ENCODE measurements at regions not wholly inside any gene's neighbourhood (a gene's known extent, or its start where the extent isn't known, plus 50 kb on each side); places are given as distances from the start of the nearest gene placed in this dataset.

- no peak for DNase-seq
Observed at GRCh38 chr7:115883629-115884028, 146.9 kb downstream of the TFEC start.

GRCh38 chr7:115881476-115881875, 149.1 kb downstream of the TFEC start:
- no peak for DNase-seq

- DNase-seq = no peak
Observed at GRCh38 chr7:115879171-115879570, 151.4 kb downstream of the TFEC start.

- no peak for DNase-seq
Observed at GRCh38 chr7:115869801-115870200, 160.8 kb downstream of the TFEC start.

- no peak for DNase-seq
Observed at GRCh38 chr7:115869190-115869589, 161.4 kb downstream of the TFEC start.

GRCh38 chr7:115868369-115868768, 162.2 kb downstream of the TFEC start:
- DNase-seq = no peak

- no peak for DNase-seq
Observed at GRCh38 chr7:115864082-115864481, 166.5 kb downstream of the TFEC start.

- DNase-seq = peak; percentile 53
Observed at GRCh38 chr7:115851291-115851690, 179.3 kb downstream of the TFEC start.

- DNase-seq = no peak
Observed at GRCh38 chr7:115850774-115851173, 179.8 kb downstream of the TFEC start.

GRCh38 chr7:115844857-115845256, 185.7 kb downstream of the TFEC start:
- no peak for DNase-seq

- no peak for DNase-seq
Observed at GRCh38 chr7:115840702-115841101, 189.9 kb downstream of the TFEC start.

- DNase-seq = no peak
Observed at GRCh38 chr7:115838829-115839228, 191.7 kb downstream of the TFEC start.

GRCh38 chr7:115831371-115831770, 199.2 kb downstream of the TFEC start:
- DNase-seq = no peak

- no peak for DNase-seq
Observed at GRCh38 chr7:115827305-115828045, 203.1 kb downstream of the TFEC start.

- no peak for DNase-seq
Observed at GRCh38 chr7:115825456-115826115, 205.0 kb downstream of the TFEC start.

- DNase-seq = no peak
Observed at GRCh38 chr7:115822801-115823200, 207.8 kb downstream of the TFEC start.

GRCh38 chr7:115822380-115822779, 208.2 kb downstream of the TFEC start:
- DNase-seq = no peak

GRCh38 chr7:115816318-115816974, 214.1 kb downstream of the TFEC start:
- no peak for DNase-seq

- DNase-seq = no peak
Observed at GRCh38 chr7:115812794-115813193, 217.8 kb downstream of the TFEC start.

- peak; percentile 30 for DNase-seq
Observed at GRCh38 chr7:115805458-115805857, 225.1 kb downstream of the TFEC start.

GRCh38 chr7:115802415-115802814, 228.1 kb downstream of the TFEC start:
- DNase-seq = no peak

- DNase-seq = no peak
Observed at GRCh38 chr7:115799430-115799829, 231.1 kb downstream of the TFEC start.

- DNase-seq = no peak
Observed at GRCh38 chr7:115793958-115794702, 236.4 kb downstream of the TFEC start.

All from NCI-H1105 treated with DMSO at 0.1 percent for 48 hours (cell line).